ENCODE measurements at regions not wholly inside any gene's neighbourhood (a gene's known extent, or its start where the extent isn't known, plus 50 kb on each side); places are given as distances from the start of the nearest gene placed in this dataset.

DNA sequence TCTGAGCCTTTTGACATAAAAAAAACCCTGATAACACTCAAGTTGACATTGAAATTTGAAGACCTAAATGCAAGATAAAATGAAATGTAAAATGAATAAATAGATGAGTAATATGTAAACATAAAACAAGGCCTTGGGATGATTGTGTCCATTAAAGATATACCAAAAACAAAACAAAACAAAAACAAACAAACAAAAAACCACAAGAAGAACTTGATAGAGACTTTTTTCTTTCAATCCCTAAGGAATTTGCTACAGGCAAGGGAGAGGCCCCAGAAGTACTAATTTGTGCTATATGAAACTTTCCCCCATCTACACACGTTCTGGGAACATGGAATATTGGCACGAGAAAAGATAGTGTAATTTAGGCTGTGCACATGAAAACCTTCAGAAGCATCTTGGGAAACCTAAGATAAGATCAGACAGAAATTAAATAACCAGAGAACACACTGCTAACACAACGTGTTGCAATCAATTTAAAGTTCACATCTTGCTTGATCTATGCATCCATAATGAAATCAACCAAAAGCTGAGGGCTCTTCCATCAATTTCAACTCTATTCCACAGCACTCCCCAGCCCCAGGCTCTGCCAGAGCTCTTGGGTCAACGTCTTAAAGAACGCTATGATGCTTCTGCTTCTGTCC lies 201.1 kb upstream of the RREB1 start:
- TF ChIP-seq, protein P1, sequence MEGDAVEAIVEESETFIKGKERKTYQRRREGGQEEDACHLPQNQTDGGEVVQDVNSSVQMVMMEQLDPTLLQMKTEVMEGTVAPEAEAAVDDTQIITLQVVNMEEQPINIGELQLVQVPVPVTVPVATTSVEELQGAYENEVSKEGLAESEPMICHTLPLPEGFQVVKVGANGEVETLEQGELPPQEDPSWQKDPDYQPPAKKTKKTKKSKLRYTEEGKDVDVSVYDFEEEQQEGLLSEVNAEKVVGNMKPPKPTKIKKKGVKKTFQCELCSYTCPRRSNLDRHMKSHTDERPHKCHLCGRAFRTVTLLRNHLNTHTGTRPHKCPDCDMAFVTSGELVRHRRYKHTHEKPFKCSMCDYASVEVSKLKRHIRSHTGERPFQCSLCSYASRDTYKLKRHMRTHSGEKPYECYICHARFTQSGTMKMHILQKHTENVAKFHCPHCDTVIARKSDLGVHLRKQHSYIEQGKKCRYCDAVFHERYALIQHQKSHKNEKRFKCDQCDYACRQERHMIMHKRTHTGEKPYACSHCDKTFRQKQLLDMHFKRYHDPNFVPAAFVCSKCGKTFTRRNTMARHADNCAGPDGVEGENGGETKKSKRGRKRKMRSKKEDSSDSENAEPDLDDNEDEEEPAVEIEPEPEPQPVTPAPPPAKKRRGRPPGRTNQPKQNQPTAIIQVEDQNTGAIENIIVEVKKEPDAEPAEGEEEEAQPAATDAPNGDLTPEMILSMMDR (IDR thresholded peaks at IDR 0.05 in 8 of 11, conservative IDR thresholded peaks at IDR 0.05 in 3 of 11), result no peak
- TF ChIP-seq POLR2AphosphoS5 (IDR thresholded peaks at IDR 0.05), result no peak
